ENCODE measurements at regions not wholly inside any gene's neighbourhood (a gene's known extent, or its start where the extent isn't known, plus 50 kb on each side); places are given as distances from the start of the nearest gene placed in this dataset.

- no peak for DNase-seq (ENCODE audit: low read depth in 2 of 2)
These were observed 323.7 kb upstream of the IGFBP3 start for GRCh38 chr7:46244757-46245156.

- DNase-seq (ENCODE audit: low read depth in 2 of 2): no peak
These were observed 322.3 kb upstream of the IGFBP3 start for GRCh38 chr7:46243406-46243805.

- no peak for DNase-seq (ENCODE audit: low read depth in 2 of 2)
These were observed 318.8 kb upstream of the IGFBP3 start for GRCh38 chr7:46239846-46240245.

GRCh38 chr7:46237466-46237865, 316.4 kb upstream of the IGFBP3 start:
- DNase-seq (ENCODE audit: low read depth in 2 of 2): no peak

- no peak for DNase-seq (ENCODE audit: low read depth in 2 of 2)
These were observed 312.7 kb upstream of the IGFBP3 start for GRCh38 chr7:46233585-46234329.

- DNase-seq (ENCODE audit: low read depth in 2 of 2): no peak
These were observed 309.9 kb upstream of the IGFBP3 start for GRCh38 chr7:46230990-46231305.

GRCh38 chr7:46230298-46230989, 309.4 kb upstream of the IGFBP3 start:
- no peak for DNase-seq (ENCODE audit: low read depth in 2 of 2)

- no peak for DNase-seq (ENCODE audit: low read depth in 2 of 2)
These were observed 308.3 kb upstream of the IGFBP3 start for GRCh38 chr7:46229409-46229808.

- DNase-seq (ENCODE audit: low read depth in 2 of 2): no peak
These were observed 305.8 kb upstream of the IGFBP3 start for GRCh38 chr7:46226860-46227259.

- no peak for DNase-seq (ENCODE audit: low read depth in 2 of 2)
These were observed 303.3 kb upstream of the IGFBP3 start for GRCh38 chr7:46224363-46224762.

- no peak for DNase-seq (ENCODE audit: low read depth in 2 of 2)
These were observed 299.1 kb upstream of the IGFBP3 start for GRCh38 chr7:46220066-46220630.

GRCh38 chr7:46218461-46219200, 297.6 kb upstream of the IGFBP3 start:
- no peak for DNase-seq (ENCODE audit: low read depth in 2 of 2)

- no peak for DNase-seq (ENCODE audit: low read depth in 2 of 2)
These were observed 295.0 kb upstream of the IGFBP3 start for GRCh38 chr7:46215987-46216567.

GRCh38 chr7:46214526-46214925, 293.5 kb upstream of the IGFBP3 start:
- DNase-seq (ENCODE audit: low read depth in 2 of 2): no peak

- DNase-seq (ENCODE audit: low read depth in 2 of 2): no peak
These were observed 292.1 kb upstream of the IGFBP3 start for GRCh38 chr7:46213154-46213537.

GRCh38 chr7:46212425-46213153, 291.5 kb upstream of the IGFBP3 start:
- no peak for DNase-seq (ENCODE audit: low read depth in 2 of 2)

- no peak for DNase-seq (ENCODE audit: low read depth in 2 of 2)
These were observed 289.4 kb upstream of the IGFBP3 start for GRCh38 chr7:46210467-46210866.

GRCh38 chr7:46209611-46210388, 288.7 kb upstream of the IGFBP3 start:
- DNase-seq (ENCODE audit: low read depth in 2 of 2): no peak

- no peak for DNase-seq (ENCODE audit: low read depth in 2 of 2)
These were observed 287.8 kb upstream of the IGFBP3 start for GRCh38 chr7:46208635-46209525.
